Dedifferentiated amniotic fluid mesenchymal stem cell (primary cell): ENCODE measurements at regions not wholly inside any gene's neighbourhood (a gene's known extent, or its start where the extent isn't known, plus 50 kb on each side); places are given as distances from the start of the nearest gene placed in this dataset.
"Not testable (repeated sequence)": the region's sequence is repeated elsewhere in the genome, so short reads cannot be mapped to it uniquely, and the experiment has no call there.

Experiments
- DNase-seq: peaks from one replicate; pipeline ENCODE4 v3.0.0-alpha.2; 2016; ENCODE audit errors: extremely low spot score

DNA sequence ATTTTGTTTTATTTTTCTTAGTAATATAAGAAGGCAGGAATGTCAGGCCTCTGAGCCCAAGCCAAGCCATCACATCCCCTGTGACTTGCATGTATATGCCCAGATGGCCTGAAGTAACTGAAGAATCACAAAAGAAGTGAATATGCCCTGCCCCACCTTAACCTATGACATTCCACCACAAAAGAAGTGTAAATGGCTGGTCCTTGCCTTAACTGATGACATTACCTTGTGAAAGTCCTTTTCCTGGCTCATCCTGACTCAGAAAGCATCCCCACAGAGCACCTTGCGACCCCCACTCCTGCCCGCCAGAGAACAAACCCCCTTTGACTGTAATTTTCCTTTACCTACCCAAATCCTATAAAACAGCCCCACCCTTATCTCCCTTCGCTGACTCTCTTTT lies 406.2 kb upstream of the RORB start:
- not testable (repeated sequence) for DNase-seq

DNA sequence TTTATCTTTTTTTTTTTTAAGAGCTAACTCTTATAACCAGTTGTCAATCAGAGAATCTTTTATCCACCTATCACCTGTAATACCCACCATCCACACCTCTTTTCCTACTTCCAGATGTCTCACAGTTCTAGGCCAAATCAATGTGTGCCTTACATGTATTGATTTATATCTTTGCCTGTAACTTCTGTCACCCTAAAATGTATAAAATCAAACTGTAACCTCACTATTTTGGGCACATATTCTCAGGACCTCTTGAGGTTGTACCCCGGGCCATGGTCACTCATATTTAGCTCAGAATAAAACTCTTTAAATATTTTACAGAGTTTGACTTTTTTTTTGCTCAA lies 404.7 kb upstream of the RORB start:
- no peak for DNase-seq

DNA sequence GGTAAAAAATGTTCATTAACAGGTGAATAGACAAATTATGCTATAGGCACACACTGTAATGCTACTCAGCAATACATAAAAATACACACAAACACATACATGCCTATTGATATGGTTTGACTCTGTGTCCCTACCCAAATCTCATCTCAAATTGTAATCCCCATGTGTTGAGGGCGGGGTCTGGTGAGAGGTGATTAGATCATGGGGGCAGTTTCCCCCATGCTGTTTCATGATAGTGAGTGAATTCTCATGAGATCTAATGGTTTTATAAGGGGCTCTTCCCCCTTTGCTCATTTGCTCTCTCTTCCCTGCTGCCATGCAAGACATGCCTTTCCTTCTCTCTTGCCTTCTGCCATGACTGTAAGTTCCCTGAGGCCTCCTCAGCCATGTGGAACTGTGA lies 403.1 kb upstream of the RORB start:
- DNase-seq = not testable (repeated sequence)

DNA sequence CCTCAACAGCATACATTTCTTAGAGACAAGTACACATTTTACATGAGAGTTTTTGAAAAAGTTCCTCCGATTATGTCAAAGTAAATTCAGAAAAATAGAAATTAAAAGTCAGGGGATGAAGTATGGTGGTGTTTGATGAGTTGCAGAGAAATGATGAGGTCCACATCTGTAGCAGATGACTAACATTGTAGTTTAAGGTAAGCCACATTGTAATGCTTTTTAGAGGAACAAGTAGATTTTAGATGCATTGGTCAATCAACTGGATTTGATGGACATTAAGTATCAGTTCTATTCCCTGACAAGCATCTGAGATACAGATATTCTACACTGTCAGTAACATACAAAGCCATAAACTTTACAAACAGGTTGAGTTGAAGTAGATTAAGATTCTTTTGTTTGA lies 402.4 kb upstream of the RORB start:
- DNase-seq = no peak

DNA sequence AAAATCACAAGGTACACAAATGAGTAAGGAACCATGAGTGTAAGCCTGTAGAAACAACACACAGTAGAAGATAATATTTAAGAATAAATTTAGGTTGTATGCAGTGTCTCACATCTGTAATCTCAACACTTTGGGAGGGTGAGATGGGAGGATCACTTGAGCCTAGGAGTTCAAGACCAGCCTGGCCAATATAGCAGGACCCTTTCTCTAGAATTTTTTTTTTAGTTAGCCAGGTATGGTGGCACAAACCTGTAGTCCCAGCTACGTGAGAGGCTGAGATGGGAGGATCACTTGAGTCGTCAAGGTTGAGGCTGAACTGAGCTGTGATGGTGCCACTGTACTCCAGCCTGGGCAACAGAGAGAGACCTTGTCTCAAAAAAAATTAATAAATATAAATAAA lies 401.2 kb upstream of the RORB start:
- DNase-seq = no peak

DNA sequence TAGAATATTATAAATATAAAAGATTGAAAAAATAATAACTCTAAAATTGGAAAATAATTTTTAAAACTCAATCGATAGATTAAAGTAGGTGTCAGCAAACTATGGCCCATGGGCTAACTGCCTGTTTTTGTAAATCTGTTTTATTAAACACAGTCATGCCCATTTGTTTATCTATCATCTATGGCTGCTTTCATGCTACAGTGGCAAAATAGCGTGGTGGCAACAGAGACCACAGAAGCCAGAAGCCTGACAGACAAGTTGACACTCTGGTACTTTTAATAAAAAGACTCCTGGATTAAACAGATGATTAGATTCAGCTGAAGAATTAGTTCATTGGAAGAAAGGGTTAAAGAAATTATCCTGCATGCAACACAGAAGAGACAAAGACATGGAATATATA lies 400.7 kb upstream of the RORB start:
- DNase-seq = no peak

DNA sequence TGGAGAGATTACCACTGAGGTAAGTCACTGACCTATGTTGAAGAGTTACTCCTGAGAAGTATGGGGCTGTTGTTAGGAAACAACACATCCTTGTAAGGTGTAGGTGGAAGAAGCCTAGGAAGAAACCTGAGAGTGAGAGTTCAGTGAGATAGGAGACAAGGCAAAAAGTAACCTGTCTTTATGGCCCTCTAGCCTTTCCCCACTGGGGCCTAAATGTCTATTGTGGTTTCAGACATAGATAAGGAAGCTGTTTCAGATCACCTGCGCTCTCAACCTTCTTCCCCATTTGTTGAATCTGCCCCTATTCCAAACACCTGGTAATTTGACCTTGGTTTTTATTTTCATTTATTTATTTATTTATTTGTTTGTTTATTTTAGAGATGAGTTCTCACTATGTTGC lies 397.1 kb upstream of the RORB start:
- DNase-seq = no peak

DNA sequence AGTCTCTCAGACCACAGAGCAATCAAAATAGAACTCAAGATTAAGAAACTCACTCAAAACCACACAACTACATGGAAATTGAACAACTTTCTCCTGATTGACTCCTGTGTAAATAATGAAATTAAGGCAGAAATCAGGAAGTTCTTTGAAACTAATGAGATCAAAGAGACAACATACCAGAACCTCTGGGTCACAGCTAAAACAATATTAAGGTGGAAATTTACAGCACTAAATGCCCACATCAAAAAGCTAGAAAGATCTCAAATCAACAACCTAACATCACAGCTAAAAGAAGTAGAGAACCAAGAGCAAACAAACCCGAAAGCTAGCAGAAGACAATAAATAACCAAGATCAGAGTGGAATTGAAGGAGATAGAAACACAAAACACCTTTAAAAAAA lies 395.0 kb upstream of the RORB start:
- not testable (repeated sequence) for DNase-seq

DNA sequence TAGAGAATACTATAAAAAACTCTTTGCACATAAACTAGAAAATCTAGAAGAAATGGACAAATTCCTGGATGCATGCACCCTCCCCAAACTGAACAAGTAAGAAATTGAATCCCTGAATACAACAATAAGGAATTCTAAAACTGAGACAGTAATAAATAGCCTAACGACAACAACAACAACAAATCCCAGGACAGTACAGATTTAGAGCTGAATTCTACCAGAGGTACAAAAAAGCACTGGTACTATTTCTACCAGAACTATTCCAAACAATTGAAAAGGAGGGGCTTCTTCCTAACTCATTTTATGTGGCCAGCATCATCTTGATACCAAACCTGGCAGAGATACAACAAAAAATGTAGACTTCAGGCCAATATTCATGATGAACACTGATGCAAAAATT lies 394.4 kb upstream of the RORB start:
- no peak for DNase-seq

DNA sequence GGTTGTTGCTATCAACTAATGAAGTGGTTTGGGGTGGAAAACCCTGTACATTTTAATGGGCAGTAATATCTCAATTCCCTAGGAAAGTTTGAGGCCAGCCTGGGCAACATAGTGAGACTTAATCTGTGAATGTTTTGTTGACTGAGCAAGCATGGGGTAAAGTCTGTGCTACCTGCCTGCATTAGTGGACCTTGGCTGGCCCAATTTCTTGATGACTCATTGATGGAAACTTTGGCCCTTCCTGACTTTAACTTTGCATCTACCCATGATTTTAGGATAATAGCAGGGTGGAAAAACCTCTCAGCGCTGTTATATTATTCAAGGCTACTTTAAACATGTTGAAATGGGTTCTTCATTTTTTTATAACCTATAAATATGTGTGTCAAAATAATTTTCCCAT lies 389.4 kb upstream of the RORB start:
- no peak for DNase-seq

DNA sequence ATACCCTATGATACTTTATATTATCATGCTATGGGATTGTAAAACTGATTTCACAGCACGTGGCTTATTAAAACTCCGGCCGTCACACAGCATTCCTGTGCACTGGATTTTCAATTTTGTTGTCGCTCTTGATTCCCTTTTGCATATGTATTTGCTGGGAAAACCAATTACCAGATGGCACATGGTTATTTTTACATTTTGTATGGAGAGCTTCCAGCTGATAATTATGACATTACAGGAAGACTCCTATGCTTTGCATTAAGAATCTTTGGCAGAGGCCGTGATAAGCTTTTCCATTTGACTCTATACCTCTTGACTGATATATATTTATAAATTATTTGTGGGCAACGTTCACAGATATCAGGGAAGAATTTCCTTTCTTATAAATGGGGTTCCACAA lies 381.2 kb upstream of the RORB start:
- no peak for DNase-seq

DNA sequence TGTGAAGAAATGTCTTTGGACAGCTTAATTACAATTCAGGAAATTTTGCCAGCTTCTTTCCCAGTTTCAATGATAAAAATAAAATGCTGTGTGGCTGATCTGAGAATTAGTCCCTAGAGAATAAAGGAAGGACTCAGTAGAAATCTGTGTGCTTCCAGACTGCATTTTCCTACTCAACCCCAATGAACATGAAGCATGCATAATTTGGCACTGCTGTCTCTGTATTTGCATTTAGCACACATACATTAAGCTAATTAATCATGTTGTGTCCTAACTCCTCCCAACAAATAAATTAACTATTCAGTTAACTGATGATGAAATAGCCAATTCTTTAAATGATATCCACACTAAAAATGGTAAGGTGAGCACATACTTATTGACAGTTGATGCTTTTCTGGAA lies 380.0 kb upstream of the RORB start:
- DNase-seq = no peak

DNA sequence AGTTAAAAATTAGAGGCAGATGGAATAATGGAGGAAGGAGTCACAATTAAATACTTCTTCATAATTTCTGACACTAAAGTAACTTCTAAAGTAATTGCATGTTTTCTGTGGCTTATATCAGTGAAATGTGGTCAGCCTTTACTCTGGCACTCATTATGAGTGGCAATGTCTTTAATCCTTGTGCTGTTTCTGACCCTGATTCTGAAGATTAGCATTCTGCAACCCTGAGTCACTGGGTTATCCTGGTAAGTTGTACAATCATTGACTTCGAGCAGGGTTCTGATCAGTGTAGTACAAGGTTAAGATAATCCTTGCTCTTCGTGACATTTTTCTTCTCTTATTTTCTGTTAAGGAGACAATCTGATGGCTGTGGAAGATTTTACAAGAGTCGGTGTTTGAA lies 379.4 kb upstream of the RORB start:
- no peak for DNase-seq

DNA sequence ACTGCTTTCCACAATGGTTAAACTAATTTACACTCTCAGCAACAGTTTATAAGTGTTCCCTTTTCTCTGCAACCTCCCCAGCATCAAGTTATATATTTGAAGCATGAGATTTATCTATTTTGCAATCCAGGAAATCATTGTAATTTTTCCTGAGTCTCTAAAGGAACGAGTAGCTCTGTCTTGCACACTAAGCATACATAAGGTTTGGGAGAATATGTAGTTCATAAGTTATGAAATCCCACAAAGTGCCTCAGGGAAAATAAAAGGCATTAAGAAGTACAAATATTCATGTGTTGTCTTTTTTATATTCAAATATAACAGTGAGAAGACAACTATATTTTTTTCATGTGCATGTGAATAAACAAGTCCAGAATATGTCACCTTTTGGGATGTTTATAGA lies 377.1 kb upstream of the RORB start:
- no peak for DNase-seq

DNA sequence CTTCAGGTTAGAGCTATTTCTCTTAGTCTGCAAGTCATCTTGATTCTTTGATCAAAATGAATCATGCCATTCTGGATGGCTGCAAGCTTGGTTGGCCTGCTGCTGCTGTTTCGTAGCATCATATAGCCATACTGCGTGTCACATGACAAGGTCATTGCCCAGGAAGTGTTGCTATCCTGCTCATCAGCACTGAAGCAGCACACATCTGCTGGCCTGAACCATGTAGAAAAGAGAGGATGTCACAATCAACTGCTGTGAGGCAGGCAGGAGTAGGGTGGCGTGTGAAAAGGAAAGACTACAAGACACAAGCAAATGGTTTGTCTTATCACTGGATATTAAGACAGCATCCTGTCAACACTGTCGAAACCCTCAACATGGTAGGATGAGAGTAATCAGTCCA lies 376.7 kb upstream of the RORB start:
- no peak for DNase-seq

DNA sequence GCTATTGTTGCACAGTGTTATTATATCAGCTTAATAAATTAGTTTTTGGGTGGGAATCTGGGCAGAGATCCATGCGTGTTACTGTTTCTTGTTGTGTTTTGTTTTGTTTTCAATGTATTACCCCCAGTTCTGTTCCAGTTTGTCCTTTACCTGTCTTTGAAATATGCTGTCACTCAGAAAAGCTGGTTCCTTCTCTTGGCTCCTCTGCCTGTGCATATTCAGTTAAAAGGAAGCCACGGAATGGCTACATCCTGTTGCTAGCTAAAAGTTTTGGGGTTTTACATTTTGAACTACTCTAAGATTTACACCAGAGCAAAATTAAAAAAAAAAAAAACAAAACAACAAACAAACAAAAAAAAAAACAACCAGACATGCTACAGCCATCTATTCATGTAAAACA lies 374.9 kb upstream of the RORB start:
- DNase-seq = no peak

DNA sequence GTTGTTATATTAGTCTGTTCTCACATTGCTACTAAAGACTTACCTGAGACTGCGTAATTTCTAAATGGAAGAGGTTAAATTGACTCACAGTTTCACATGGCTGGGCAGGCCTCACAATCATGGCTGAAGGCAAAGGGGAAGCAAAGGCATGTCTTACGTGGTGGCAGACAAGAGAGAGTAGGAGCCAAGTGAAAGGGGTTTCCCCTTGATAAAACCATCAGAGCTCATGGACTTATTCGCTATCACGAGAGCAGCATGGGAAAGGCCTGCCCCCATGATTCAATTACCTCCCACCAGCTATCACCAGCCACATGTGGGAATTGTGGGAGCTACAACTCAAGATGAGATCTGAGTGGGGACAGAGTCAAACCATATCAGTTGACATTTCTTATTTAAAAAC lies 374.5 kb upstream of the RORB start:
- no peak for DNase-seq

DNA sequence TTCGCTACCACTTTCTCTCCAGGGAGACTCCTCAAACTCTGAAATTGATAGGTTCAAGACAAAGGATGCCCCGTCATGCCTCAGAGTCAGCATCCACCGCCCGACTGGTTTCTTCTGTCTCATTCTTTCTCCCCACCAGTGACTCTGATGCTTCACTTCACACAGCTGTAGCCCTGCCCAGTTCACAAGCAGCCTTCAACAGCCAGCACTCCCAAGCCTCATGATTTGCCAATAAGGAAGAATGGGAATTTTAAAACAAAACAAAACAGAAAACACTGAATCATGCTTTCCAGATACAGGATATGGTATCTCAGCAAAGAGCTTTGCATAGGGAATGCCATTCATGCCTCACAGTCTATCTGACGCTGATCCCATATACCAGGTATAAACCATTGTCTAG lies 371.2 kb upstream of the RORB start:
- no peak for DNase-seq

DNA sequence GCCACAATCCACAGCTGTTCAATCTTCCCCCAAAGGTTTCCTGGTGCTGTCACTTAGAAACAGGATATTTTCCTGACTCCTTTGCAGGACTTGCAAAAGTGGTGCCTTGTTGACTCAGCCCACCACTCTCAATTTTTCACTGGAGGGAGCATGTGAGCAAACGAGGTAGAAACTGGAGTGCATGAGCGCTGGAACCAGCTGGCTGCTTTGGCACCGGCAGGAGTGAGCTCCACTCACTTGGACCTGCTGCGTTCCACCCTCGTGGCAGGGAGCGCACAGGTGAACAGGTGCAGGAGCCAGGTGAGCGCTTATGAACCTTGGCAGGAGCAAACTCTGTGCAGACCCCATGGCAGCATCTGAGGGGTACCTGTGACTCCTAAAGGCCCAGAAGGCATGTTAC lies 364.1 kb upstream of the RORB start:
- no peak for DNase-seq

DNA sequence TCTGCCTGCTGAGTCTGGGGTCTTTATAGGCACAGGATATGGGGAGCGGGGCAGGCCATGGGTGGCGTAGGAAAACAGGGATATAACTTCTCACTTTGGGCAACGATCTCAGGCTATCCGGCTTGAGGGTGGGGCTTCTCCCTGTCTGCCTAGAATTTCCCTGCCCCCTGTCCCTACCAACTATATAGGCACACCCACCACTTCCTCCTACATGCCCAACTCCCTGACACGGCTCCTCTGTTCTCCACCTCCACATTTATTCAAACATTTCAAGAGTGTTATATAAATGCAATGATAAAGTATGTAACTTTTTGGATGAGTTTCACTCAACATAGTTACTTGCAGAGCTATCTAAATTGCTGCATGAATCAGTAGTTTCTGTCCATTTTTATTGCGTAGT lies 363.2 kb upstream of the RORB start:
- DNase-seq = no peak

DNA sequence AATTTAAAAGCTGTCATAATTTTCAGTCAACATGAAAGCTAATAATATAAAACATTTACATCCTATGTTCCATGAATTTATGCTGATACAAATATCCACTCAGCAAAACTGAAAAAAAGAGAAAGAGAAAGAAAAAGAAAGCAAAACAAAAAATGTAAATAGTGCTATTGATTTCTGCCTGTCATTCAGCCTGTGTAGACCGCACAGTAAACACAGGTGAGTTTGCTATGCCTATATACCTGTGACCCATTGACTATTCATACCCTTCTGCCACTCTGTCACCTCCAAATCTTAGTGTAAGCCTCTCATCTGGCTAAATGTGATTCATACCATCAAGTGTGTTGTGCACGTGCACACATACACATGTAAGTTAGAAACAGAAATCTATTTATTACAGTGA lies 359.0 kb upstream of the RORB start:
- no peak for DNase-seq

DNA sequence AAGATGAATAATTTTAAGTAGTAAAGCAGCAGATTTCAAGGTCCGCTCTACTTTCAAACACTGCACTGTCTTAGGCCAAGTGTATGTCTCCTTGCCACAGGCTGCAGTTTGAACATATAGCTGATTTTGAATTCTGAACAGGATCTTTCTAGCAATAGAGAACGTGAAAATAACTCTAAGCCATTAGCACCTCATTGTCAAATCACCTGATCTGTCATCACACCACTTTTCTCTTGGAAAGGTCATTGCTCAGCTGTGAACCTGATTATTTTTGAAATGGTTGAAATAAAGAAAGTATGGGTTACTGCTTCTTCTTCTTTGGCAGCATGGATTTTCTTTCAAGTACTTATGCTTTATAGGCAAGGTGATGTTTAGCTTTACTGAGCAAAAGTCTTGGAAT lies 357.0 kb upstream of the RORB start:
- no peak for DNase-seq

DNA sequence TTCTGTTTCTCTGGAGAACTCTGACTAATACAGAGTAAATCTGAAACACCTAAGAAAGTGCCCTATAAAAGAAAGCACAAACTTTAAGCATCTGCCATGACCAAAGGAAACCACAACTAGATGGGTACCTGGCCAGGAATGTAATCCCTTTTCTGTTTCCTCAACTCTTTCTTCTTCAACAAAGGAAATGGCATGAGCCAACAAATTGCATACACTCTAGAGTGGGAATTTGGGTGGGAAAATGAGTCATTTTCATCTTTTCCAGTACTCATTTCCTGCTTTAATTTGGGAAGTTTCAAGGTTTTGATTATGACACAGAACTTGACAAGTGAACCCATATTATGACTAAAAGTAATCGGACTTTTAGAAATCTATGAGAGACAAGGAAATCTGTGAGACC lies 349.2 kb upstream of the RORB start:
- DNase-seq = no peak

DNA sequence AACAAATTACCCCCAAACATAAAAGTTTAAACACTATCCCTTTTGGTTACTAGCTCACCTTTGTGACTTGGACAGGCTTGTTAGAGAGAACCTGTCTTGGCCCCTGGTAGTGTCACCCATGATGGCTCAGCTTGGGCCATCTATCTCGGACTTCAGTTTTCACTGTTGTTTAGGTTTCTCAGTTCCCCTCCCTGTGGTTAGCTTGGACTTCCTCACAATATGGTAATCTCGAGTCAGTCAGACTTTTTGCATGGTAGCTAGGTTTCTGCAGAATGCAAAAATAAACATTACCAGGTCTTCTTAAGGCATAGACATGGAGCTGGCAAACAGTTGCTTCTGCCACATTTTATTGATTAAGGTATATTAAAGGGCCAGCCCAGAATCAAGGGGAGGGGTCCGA lies 324.3 kb upstream of the RORB start:
- no peak for DNase-seq

DNA sequence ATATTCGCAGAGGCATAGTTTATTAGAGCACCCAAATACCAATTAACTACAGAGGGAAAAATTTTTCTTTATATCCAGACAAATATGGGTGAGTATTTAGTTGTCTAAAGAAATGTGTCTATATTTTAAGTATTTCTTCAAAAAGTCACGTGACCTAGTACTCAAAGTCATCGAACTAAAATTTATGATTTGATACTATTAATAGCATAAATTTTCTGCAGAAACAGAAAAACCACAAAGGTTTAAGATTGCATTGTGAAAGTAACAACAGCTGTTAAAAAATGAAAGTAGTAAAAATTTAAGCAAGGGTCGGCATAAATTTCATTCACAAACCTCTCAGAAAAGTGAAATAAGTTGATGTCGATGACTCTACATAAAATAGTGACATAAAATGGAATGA lies 323.9 kb upstream of the RORB start:
- DNase-seq = no peak
